Tibial artery (tissue), 4 donors: ENCODE measurements at regions not wholly inside any gene's neighbourhood (a gene's known extent, or its start where the extent isn't known, plus 50 kb on each side); places are given as distances from the start of the nearest gene placed in this dataset.

ENCODE experiments used
- DNase-seq, 2 donors: peaks; one replicate each; pipeline ENCODE4 v3.0.0-alpha.2; 2019
- H3K27ac ChIP-seq, 2 donors: fragments of 200-600 bp; sonication (generic) in 1 of 2; 1 replicate in 1 of 2; 2 replicates in 1 of 2; pipeline ENCODE4 v1.5.1; 2018 to 2019; ENCODE audit warnings: mild to moderate bottlenecking in 1 of 2
- H3K27me3 ChIP-seq, 2 donors: fragments of 200-600 bp; sonication (generic) in 1 of 2; one replicate each; pipeline versions ENCODE4 v1.5.1 to v1.6.0; 2016 to 2019
- H3K36me3 ChIP-seq, 3 donors: fragments of 200-600 bp; sonication (generic) in 2 of 3; one replicate each; pipeline ENCODE4 v1.5.1; 2016 to 2019; ENCODE audit warnings: mild to moderate bottlenecking in 2 of 3
- H3K4me1 ChIP-seq, 4 donors: fragments of 200-600 bp; sonication (generic) in 2 of 4; 1 replicate in 3 of 4; 2 replicates in 1 of 4; pipeline ENCODE4 v1.5.1; 2016 to 2019
- H3K4me3 ChIP-seq, 2 donors: fragments of 200-600 bp; sonication (generic) in 1 of 2; 1 replicate in 1 of 2; 2 replicates in 1 of 2; pipeline ENCODE4 v1.5.1; 2018 to 2019; ENCODE audit warnings: mild to moderate bottlenecking in 2 of 2
- H3K9me3 ChIP-seq, 3 donors: fragments of 200-600 bp; sonication (generic) in 1 of 3; one replicate each; pipeline ENCODE4 v1.5.1; 2016 to 2019
- intact Hi-C: fragments of 100-400 bp; cut with DNase I; formaldehyde crosslinking; loops from one replicate; pipeline ENCODE4 v1.15.0; 2023; ENCODE audit warnings: low total_unique reads
- TF ChIP-seq, protein P1 (sequence below), 2 experiments: fragments of 200-600 bp in 1 of 2; fragments of 450-650 bp in 1 of 2; IDR thresholded peaks; one replicate each; pipeline ENCODE4 v1.5.1; 2017 to 2019; ENCODE audit warnings: antibody characterized with exemption in 2 of 2, mild to moderate bottlenecking in 1 of 2, moderate library complexity in 1 of 2

DNA sequence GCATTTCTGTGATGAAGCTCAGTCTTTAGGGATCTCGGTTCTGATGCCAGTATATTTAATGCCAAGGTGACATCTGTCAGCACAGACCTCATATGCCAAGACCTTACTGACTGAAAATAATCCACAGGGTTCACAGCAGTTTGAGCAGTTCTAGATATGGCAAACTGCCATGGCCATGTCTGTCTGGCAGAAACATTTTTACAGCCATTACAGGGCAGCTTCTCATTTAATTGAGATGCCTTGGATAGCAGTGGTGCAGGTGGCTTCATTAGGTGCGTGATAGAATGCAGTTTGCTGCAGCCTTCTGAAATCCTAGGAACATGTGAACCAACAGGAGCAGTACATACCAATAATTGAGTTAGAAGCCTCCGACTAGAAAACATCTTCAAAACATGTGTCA lies 510.6 kb downstream of the XIRP2 start:
- Histone ChIP-seq H3K36me3 (no peaks in the 10 kb centered on the region), H3K4me3 (no peak overlapping the region), H3K27ac (no peak overlapping the region), H3K4me1 (no peaks in the 10 kb centered on the region), H3K9me3 (no peaks in the 10 kb centered on the region), H3K27me3 (no peaks in the 10 kb centered on the region)
- TF ChIP-seq, protein P1, sequence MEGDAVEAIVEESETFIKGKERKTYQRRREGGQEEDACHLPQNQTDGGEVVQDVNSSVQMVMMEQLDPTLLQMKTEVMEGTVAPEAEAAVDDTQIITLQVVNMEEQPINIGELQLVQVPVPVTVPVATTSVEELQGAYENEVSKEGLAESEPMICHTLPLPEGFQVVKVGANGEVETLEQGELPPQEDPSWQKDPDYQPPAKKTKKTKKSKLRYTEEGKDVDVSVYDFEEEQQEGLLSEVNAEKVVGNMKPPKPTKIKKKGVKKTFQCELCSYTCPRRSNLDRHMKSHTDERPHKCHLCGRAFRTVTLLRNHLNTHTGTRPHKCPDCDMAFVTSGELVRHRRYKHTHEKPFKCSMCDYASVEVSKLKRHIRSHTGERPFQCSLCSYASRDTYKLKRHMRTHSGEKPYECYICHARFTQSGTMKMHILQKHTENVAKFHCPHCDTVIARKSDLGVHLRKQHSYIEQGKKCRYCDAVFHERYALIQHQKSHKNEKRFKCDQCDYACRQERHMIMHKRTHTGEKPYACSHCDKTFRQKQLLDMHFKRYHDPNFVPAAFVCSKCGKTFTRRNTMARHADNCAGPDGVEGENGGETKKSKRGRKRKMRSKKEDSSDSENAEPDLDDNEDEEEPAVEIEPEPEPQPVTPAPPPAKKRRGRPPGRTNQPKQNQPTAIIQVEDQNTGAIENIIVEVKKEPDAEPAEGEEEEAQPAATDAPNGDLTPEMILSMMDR (IDR thresholded peaks at IDR 0.05), result no peak
- no peak for DNase-seq
- intact Hi-C loops, result no loop called here

DNA sequence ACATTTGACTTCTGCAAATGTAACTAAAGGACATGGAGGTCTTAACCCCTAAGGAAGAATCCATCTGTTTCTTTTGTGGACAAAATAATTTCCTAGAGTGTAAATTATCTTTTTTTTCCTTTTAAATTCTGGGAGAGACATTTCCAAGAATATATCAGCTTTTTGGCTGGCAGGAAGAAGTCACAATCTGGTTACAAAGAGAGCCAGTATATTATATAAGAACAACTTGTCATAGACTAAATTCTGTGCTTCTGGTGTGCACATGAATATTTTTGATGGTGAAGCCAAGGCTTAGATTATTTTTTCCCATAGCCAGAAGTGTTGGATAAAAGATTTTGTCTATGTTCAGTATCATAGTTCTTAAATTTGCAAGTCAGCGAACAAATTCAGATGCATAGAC lies 500.6 kb downstream of the XIRP2 start:
- no peak for DNase-seq
- no peaks in the 10 kb centered on the region for H3K9me3 ChIP-seq

GRCh38 chr2:167388497-167388896 lies 500.2 kb downstream of the XIRP2 start:
- no peak for DNase-seq
- H3K4me3 ChIP-seq, result no peak overlapping the region
- H3K36me3 ChIP-seq, result no peaks in the 10 kb centered on the region
- TF ChIP-seq, protein P1 (IDR thresholded peaks at IDR 0.05), result no peak
- intact Hi-C loops, result no loop called here
- no peak overlapping the region for H3K27ac ChIP-seq
- H3K27me3 ChIP-seq, result no peaks in the 10 kb centered on the region
- no peaks in the 10 kb centered on the region for H3K9me3 ChIP-seq
- no peaks in the 10 kb centered on the region for H3K4me1 ChIP-seq

More for the DNA sequence above, 500.6 kb downstream of the XIRP2 start:
- H3K27me3 ChIP-seq, result no peaks in the 10 kb centered on the region
- no peaks in the 10 kb centered on the region for H3K4me1 ChIP-seq
- no peak overlapping the region for H3K27ac ChIP-seq
- TF ChIP-seq, protein P1 (IDR thresholded peaks at IDR 0.05), result no peak
- intact Hi-C loops, result no loop called here
- no peak overlapping the region for H3K4me3 ChIP-seq
- no peaks in the 10 kb centered on the region for H3K36me3 ChIP-seq

DNA sequence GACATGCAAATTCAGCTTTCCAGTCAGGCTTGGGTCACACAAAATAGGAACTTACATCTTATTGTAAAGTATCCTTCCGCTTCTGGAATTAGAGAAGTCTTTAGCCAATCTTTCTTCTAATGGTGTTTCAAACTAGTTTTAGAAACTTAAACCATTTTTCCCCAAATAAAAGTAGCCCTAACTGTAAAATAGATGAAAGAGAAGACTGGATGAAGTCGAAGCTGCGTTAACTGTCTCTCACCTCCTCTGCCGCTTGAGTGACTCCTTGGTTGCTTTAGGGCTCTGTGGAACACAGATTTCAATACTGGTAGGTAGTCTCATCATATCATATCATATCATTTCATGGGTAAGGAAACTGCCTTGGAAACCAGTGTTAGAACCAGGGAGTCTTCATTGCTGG lies 498.4 kb downstream of the XIRP2 start:
- no peak for DNase-seq
- Histone ChIP-seq H3K27ac (no peak overlapping the region), H3K9me3 (no peaks in the 10 kb centered on the region), H3K36me3 (no peaks in the 10 kb centered on the region), H3K4me3 (no peak overlapping the region), H3K4me1 (no peaks in the 10 kb centered on the region), H3K27me3 (no peaks in the 10 kb centered on the region)
- TF ChIP-seq, protein P1 (IDR thresholded peaks at IDR 0.05), result no peak
- intact Hi-C loops, result no loop called here

- H3K36me3 ChIP-seq, result no peaks in the 10 kb centered on the region
- H3K4me1 ChIP-seq, result no peaks in the 10 kb centered on the region
- intact Hi-C loops, result no loop called here
- TF ChIP-seq, protein P1 (IDR thresholded peaks at IDR 0.05), result no peak
- H3K27me3 ChIP-seq, result no peaks in the 10 kb centered on the region
- no peaks in the 10 kb centered on the region for H3K9me3 ChIP-seq
- DNase-seq, result no peak
- H3K27ac ChIP-seq, result no peak overlapping the region
- no peak overlapping the region for H3K4me3 ChIP-seq
Measured at GRCh38 chr2:167383610-167384194, 495.4 kb downstream of the XIRP2 start.

DNA sequence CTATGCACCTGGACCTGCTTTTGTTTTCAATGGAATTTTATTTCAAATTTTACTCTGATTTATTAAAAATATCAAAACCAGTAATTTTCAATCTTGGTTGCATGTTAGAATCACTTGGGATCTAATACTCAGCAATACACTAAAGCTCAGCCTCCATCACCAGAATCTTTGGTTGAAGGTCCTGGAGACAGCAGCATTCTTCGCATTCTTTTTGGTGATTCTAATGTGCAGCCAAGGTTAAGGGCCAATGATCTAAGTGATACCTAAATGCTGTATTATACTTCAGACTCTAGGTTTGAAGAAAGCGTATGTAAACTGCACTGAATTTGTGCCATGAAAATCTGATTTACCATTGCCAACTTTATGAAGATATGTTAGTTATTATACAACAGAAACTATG lies 493.1 kb downstream of the XIRP2 start:
- Histone ChIP-seq H3K27ac (no peak overlapping the region), H3K36me3 (no peaks in the 10 kb centered on the region), H3K9me3 (no peaks in the 10 kb centered on the region), H3K27me3 (no peaks in the 10 kb centered on the region), H3K4me1 (no peaks in the 10 kb centered on the region), H3K4me3 (no peak overlapping the region)
- DNase-seq, result no peak
- intact Hi-C loops, result no loop called here
- TF ChIP-seq, protein P1 (IDR thresholded peaks at IDR 0.05), result no peak
